OCI-LY1 (cell line): ENCODE measurements at regions not wholly inside any gene's neighbourhood (a gene's known extent, or its start where the extent isn't known, plus 50 kb on each side); places are given as distances from the start of the nearest gene placed in this dataset.

Experiments used
- CTCF ChIP-seq: fragments of 200-600 bp; sonication (generic), shearing (Covaris generic); IDR thresholded peaks from 2 replicates; pipeline ENCODE4 v1.5.1; 2017; ENCODE audit warnings: mild to moderate bottlenecking, antibody characterized with exemption, low read length, moderate library complexity, mixed read lengths
- EZH2 ChIP-seq: fragments of 200-600 bp; sonication (generic), shearing (Covaris generic); IDR thresholded peaks from 2 replicates; pipeline ENCODE4 v1.8.0; 2017; ENCODE audit warnings: borderline replicate concordance, mixed run types, mild to moderate bottlenecking, antibody characterized with exemption, low read length, moderate library complexity, mixed read lengths

GRCh38 chr2:52107124-52107523 is 1075.2 kb upstream of the NRXN1 start:
- TF ChIP-seq CTCF (no peak), EZH2 (no peak)
